Type B pancreatic cell (in vitro differentiated cells): ENCODE measurements at regions not wholly inside any gene's neighbourhood (a gene's known extent, or its start where the extent isn't known, plus 50 kb on each side); places are given as distances from the start of the nearest gene placed in this dataset.

ENCODE experiments used
- DNase-seq: peaks from one replicate; pipeline ENCODE4 v3.0.0; 2021; ENCODE audit warnings: mixed read lengths; ENCODE audit not compliant: unreplicated experiment; ENCODE audit errors: extremely low spot score
- H3K27ac Mint-ChIP-seq: 2 replicates; pipeline ENCODE4 v1.8.0; 2021; ENCODE audit warnings: mild to moderate bottlenecking, mixed read lengths
- H3K27me3 Mint-ChIP-seq: 2 replicates; pipeline ENCODE4 v1.8.0; 2021; ENCODE audit warnings: mixed read lengths
- H3K36me3 Mint-ChIP-seq: 2 replicates; pipeline ENCODE4 v1.8.0; 2021; ENCODE audit warnings: mixed read lengths
- H3K4me1 Mint-ChIP-seq: one replicate; pipeline ENCODE4 v1.8.0; 2021; ENCODE audit warnings: mixed read lengths; ENCODE audit not compliant: unreplicated experiment
- H3K4me3 Mint-ChIP-seq: 2 replicates; pipeline ENCODE4 v1.8.0; 2021; ENCODE audit warnings: mild to moderate bottlenecking, mixed read lengths
- H3K9me3 Mint-ChIP-seq: 2 replicates; pipeline ENCODE4 v1.8.0; 2021; ENCODE audit warnings: mixed read lengths
- TF ChIP-seq, protein P1 (sequence below): fragments of 200-600 bp; sonication (generic); conservative IDR thresholded peaks from 2 replicates; pipeline ENCODE4 v1.5.0; 2021; ENCODE audit warnings: antibody characterized with exemption, mild to moderate bottlenecking

DNA sequence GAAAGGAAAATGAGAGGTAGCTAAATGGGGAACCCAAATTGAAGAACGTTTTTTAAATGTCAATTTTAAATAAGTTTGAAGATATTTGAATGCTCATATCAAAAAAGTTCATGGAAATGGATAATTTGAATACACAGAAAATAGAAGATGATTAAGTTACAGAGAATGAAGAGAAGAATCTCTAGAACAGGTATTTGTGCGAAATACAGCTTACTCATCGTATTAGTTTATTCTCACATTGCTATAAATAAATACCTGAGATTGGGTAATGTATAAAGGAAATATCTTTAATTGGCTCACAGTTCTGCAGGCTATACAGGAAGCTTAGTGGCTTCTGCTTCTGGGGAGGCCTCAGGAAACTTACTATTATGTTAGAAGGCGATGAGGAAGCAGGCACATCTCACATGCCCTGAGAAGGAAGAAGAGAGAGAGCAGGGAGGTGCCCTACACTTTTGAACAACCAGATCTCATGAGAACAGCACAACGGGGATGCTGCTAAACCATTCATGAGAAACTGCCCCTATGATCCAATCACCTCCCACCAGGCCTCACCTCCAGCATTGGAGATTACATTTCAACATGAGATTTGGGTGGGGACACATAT, 89.7 kb upstream of the DTNA start:
- Mint-ChIP-seq H3K4me3 (no peak overlapping the region), H3K9me3 (peaks cover 6% of the 10 kb centered on the region), H3K36me3 (no peaks in the 10 kb centered on the region), H3K27ac (no peak overlapping the region), H3K27me3 (no peaks in the 10 kb centered on the region), H3K4me1 (no peaks in the 10 kb centered on the region)
- DNase-seq, result no peak
- TF ChIP-seq, protein P1, sequence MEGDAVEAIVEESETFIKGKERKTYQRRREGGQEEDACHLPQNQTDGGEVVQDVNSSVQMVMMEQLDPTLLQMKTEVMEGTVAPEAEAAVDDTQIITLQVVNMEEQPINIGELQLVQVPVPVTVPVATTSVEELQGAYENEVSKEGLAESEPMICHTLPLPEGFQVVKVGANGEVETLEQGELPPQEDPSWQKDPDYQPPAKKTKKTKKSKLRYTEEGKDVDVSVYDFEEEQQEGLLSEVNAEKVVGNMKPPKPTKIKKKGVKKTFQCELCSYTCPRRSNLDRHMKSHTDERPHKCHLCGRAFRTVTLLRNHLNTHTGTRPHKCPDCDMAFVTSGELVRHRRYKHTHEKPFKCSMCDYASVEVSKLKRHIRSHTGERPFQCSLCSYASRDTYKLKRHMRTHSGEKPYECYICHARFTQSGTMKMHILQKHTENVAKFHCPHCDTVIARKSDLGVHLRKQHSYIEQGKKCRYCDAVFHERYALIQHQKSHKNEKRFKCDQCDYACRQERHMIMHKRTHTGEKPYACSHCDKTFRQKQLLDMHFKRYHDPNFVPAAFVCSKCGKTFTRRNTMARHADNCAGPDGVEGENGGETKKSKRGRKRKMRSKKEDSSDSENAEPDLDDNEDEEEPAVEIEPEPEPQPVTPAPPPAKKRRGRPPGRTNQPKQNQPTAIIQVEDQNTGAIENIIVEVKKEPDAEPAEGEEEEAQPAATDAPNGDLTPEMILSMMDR, result no peak

DNA sequence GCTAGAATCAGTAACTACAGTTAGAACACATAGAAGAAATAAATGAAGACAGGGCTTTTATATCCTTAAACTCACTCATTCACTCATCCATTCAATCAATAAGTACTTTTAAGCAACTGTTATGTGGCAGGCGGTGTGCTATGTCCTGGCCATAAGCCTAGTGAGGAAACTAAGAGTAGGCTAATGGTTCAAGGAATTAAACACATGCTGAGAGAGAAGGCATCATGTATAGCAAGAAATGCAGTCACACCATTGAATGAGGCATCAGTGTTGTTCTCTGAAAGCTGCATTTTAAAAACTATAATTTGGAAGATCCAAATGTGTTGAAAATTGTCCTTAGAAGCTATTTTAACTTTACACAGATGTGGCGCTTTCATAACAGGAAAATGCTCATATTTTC, 86.5 kb upstream of the DTNA start:
- Mint-ChIP-seq H3K9me3 (no peaks in the 10 kb centered on the region), H3K27me3 (no peaks in the 10 kb centered on the region), H3K4me3 (no peak overlapping the region), H3K4me1 (no peaks in the 10 kb centered on the region), H3K36me3 (no peaks in the 10 kb centered on the region), H3K27ac (no peak overlapping the region)
- DNase-seq, result no peak
- TF ChIP-seq, protein P1, result no peak

DNA sequence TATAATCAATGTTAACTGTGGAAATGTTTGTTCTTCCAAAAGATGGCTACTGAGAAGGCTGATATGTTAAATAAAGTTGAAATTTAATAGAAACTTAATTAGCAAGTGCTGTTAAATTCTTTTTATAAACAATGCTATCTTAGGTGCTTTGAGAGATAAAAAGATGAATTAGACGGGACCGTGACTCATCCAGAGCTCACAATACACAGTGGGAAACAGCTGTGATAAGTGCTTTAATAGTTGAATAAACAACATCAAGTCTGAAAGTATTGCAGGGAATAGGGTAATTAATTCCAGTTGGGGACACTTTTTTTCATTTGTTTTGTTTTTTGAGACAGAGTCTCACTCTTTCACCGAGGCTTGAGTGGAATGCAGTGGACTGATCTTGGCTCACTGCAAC, 85.5 kb upstream of the DTNA start:
- no peaks in the 10 kb centered on the region for H3K27me3 Mint-ChIP-seq
- H3K4me3 Mint-ChIP-seq, result no peak overlapping the region
- TF ChIP-seq, protein P1, result no peak
- no peaks in the 10 kb centered on the region for H3K36me3 Mint-ChIP-seq
- no peak for DNase-seq
- no peaks in the 10 kb centered on the region for H3K4me1 Mint-ChIP-seq
- no peaks in the 10 kb centered on the region for H3K9me3 Mint-ChIP-seq
- no peak overlapping the region for H3K27ac Mint-ChIP-seq

DNA sequence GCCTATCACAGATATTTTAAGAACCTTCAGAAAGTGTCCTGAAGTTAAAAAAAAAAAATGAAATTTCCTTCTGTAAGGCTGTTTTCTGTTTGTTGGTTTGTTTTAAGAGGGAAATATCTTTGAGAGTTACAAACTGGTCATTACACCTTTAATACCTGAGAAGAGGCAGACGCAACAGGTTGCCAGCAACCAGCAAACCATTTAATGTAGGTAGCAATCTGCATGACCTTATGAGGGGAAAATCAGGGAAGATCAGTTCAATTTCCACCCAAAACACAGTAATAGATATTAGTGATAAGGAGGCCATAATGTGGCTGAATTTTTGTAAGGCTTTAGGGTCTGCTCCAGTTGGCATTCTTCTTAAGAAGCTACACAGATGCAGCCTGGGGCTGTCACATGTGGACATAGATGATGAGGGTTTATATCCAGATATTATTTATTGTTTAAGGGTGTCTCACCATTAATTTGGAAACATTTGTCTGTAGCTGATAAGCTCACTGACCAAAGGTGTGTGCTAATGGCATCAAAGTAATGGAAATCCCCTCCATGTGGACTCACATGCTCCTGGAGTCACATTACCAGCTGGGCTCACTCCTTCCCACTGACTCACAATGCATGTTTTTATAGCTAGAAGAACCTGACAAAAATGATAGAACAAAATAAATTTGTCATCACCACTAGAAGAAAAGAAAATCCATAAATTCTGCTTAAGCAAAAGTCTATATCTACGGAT, 83.5 kb upstream of the DTNA start:
- Mint-ChIP-seq H3K9me3 (no peaks in the 10 kb centered on the region), H3K36me3 (no peaks in the 10 kb centered on the region), H3K27ac (no peak overlapping the region), H3K4me3 (no peak overlapping the region), H3K27me3 (peaks cover 5% of the 10 kb centered on the region), H3K4me1 (no peaks in the 10 kb centered on the region)
- no peak for DNase-seq
- TF ChIP-seq, protein P1, result no peak

DNA sequence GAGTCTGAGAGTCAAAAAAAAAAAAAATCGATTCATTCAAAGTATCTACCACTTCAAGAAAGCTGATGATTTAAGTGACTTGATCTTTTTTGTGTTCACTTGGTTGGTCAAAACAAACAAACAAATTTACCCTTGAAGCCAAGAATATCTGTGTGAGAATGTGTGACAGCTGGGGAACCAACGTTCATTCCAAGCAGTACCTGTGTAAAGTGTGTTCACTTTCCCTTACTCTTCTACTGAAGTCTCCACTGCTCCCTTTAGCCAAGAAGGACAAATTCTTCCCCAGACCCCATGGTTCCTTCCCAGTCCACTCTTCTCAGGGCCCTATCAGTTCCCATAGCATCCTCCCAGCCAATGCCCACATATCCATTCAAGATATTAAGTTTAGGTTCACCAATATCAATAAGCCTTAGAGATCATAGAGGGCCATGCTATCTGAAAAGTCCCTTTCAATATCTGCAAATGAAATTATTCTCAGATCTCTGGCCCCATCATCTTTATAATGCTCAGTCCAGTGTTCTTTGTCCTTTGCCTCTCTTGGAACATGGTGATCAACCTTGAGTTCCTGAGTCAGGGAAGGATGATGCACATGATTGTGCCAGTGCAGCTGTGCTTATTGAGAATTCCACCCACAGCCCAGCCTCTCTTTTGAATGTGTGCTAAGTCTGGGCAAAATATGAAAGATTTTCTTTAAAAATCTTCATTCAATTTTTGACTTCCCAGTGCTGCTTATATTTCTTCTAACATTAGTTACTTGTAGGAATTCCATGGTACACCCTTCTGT, 82.8 kb upstream of the DTNA start:
- Mint-ChIP-seq H3K27ac (no peak overlapping the region), H3K27me3 (peaks cover 5% of the 10 kb centered on the region), H3K36me3 (no peaks in the 10 kb centered on the region), H3K4me3 (no peak overlapping the region), H3K9me3 (no peaks in the 10 kb centered on the region), H3K4me1 (no peaks in the 10 kb centered on the region)
- DNase-seq, result no peak
- TF ChIP-seq, protein P1, result no peak
